ENCODE measurements at regions not wholly inside any gene's neighbourhood (a gene's known extent, or its start where the extent isn't known, plus 50 kb on each side); places are given as distances from the start of the nearest gene placed in this dataset.
"Not testable (repeated sequence)": the region's sequence is repeated elsewhere in the genome, so short reads cannot be mapped to it uniquely, and the experiment has no call there.

DNA sequence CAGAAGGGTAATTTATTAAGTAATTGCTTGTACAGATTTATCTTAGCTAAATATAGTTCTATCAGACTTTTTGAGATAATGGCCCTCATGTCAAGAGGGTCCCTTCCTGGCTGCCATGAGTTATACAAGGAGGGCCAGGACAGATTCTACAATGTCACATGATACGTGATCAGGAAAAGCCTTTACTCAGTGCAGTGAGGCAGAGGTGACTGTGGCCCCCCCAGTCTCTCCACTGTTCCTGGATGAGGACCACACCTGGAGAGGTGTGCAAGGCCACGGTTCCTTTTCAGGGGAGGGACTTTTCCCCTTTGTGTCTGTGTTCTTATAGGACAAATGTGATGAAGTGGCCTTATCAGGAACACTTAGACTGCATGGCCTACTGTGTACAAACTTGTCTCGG is 54.3 kb upstream of the LRCH1 start:
- no peak for DNase-seq

DNA sequence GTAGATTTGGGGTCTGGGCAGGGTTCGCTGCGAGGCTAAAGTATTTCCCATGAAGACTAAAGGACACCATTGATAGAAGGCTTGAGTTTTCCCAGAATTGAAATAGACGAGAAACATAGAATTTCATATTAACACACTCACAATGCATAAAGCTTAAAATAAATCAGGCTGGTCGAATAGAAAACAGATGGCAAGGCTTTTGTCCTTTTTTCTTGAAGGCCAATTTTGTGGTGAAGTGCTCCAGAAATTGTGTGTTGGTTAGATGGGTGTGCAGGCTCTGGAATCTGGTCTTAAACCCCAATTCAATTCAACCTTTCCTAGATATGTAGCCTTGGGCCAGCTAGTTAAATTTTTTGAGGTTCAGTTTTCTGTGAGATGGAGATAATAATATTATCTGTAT is 56.9 kb upstream of the LRCH1 start:
- no peak for DNase-seq

DNA sequence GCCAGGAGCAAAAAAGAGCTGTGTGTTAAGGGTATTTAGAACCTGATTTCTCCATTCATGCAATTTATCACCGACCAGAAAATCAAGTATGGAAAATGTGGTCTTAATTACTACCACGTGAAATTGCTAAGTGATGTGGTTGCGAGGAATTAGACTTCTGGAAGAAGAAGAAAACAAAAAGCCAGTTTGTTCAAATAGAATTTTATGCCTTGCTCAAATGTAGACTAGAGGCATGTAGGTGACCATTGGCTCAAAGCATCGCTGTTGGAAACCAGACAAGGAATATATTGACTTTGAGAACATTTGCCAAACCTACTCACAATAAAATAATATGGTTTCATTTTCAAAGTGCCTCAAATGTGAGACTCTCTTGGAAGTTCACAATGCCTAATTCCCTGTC is 57.3 kb upstream of the LRCH1 start:
- no peak for DNase-seq

DNA sequence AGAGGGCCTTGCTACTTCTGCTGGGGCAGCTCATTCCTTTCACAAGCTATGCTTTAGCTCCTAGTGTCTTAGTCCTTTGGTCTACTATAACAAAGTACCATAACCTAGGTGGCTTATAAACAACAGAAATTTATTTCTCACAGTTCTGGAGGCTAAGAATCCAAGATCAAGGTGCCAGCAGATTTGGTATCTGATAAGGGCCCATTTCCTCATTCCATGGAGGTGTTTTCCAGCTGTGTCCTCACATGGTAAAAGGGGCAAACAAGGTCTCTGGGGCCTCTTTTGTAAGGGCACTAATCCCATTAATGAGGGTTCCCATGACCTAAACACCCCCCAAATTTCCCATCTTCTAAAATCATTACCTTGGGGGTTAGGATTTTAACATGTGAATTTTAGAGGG is 57.9 kb upstream of the LRCH1 start:
- DNase-seq = no peak

DNA sequence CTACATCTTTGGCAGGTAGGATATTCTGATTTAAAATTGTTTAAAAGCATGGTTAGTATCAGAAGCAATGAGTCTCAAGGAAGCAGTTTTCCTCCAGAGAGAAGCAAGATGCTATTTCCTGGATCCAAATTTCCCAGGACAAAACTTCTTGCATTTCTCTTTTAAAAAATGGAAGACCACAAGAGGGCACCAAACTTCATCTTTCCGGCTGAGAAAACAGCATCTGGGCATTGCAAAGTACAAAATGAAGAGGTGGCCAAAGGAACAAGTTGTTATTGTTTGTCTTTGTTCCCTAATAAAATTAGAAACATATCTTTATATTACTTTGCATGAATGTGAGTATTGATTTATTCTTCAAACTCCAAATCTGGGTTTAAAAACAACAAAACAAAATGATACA is 60.0 kb upstream of the LRCH1 start:
- no peak for DNase-seq

DNA sequence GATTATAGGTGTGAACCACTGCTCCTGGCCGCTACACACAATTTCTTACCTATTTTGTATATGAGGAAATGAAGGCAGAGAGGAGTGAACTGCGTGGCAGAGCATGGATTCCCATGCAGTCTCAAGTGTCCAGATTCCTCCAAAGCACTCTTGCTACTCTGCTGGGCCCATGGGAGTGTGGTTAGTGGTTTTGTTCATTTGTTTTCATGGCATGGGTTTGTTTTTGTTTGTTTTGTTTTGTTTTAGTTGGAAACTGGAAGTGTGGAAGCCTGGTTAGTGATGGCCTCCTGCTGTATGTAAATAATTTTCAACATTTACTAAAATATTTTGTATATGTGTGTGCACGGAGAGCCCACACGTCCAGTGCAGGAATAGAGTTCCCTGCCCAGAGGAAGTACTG is 61.3 kb upstream of the LRCH1 start:
- DNase-seq = no peak

DNA sequence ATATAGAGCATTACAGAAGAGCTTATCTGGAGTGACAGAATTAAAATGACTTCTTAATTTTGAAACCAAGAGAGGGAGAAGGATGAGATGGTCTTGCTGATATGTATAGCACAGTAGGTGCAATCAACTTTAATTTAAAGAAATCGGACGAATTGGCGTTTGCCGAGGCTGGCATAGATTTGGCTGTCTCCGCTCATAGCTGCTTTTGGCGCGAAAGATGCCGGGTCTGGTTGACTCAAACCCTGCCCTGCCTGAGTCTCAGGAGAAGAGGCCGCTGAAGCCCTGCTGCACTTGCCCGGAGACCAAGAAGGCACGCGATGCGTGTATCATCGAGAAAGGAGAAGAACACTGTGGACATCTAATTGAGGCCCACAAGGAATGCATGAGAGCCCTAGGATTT is 62.3 kb upstream of the LRCH1 start:
- not testable (repeated sequence) for DNase-seq

DNA sequence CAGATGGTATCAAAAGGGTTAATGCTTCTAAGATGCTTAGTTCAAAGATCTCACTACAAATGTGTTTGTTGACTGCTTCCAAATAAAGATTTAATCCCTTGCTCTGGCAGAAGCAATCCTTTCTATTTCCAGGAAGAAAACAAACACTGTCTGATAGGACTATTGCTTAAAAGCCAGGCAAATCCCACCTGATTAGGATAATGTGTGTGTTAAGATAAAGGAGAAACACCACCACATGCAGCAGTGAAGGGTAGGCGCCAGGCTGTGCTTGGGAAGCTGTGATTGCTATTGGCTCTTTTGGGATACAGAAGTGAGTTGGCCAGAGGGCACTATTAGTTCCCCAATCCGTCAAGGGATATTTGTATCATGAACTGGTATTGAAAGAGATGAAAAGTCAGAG is 62.8 kb upstream of the LRCH1 start:
- DNase-seq = no peak

DNA sequence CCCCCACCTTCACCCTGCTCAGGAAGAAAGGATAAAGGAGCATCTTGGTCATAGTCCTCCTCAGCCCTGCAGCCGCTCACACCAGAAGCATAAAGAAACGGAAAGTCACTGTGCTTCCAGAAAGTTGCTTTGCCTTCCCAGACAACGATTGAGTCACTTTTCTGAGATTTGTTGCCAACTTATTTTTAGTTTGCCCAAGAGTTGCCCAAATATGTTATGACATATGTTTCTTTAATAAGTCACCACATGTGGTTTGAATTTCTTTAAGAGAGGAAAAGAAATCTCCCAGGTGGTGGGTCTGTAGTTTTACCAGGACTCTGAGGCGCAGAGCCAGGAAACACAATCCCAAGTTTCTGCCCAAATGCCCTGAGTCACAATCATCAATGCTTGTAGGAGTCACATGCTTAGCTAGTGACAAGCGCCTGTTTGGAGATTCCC is 63.4 kb upstream of the LRCH1 start:
- no peak for DNase-seq

DNA sequence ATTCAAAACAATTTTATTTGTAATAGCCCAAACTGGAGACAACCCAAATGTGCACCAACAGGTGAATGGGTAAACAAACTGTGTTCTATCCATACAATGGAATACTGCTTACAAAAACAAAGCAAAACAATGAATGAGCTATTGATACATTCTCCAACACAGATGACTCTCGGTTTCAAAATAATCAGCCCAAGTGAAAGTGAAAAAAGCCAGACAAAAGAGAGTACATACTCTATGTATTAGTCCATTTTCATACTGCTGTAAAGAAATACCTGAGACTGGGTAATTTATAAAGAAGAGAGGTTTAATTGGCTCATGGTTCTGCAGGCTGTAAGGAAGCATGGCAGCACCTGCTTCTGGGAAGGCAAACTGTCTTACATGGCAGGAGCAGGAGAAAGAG is 65.2 kb upstream of the LRCH1 start:
- no peak for DNase-seq

DNA sequence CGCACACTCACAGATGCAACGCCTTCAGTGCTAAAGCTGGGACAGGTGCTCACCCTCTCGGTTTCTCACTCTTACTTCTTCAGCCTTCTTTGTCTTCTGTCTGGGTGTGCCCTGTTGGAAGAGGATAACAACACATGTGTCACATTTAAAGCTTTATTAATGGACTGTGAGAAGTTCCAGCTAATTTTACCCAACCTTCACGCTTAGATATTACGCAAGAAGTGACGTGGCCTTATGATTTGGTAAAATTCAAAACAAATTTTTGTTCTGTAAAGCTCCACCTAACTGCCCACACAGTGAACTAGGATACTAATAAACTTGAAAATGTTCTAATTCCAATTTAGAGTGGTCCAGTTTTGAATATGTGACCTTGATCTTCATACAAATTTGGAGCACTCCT is 66.7 kb upstream of the LRCH1 start:
- no peak for DNase-seq

DNA sequence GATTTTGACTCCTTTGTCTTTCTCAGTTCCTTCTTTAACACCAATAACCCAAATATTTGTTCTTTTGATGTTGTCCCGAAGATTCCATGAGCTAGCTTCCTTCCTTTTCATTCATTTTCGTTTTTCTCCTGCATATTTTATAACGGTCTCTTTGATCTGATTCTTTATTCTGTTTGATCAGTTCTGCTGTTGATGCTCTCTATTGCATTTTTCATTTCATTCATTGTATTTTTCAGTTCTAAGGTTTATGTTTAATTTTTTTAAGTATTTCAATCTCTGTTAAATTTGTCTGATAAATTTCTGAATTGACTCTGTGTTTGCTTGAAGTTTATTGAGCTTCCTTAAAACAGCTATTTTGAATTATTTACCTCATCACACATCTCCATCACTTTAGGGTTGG is 68.4 kb upstream of the LRCH1 start:
- no peak for DNase-seq

DNA sequence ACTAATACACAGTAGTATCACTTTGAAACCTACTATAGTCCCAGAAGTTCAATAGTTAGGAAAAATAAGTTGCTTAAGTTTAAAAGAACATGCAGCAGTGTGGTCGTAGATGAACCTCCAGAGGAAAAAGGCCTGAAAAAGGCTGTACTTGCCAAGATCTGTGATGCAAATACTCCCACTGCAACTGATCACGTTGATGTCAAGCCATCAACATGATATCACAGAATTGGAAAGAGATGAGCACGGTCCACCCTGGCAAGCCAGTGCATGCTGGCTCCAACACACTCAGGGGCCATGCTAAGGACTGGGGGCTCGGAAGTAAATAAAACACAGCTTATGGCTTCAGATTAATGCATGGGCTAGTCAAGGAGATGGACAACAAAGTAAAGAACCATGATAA is 71.8 kb upstream of the LRCH1 start:
- DNase-seq = no peak

DNA sequence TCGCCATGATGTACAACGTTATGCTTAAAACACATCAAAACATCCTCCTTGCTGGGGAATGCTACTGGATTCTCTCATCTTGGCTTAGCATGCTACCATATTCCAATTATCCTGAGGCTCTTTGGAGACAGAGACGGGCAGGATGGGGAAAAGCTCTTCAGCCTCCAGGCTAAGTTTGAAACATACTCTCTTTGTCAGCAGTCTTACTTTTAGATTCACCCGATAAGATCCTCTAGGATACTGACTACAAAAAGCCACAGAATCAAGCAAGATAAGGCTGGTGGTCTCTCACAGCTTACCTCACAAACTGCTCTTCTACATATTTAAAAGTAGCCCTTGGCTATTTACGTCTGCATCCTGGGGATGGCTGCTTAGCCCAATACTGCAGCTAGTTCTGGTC is 72.8 kb upstream of the LRCH1 start:
- no peak for DNase-seq

DNA sequence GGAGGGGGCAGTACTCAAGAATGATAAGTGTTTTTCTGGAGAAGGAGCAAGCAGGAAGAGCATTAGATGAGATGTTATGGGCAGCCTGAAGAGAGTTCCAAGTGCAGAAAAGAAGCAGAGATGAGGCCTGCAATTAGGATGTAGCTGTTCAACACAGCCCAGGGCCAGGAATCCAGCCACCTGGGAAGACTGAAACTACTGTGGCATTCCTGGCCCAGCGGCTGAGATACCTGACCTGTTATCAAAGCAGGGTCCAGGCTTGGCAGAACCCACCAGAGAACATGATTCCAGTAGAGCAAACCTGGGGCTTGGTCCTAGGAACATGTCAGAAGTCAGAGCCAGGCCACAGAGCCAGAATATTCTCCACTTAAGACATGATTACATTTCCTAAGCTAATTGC is 73.3 kb upstream of the LRCH1 start:
- DNase-seq = no peak

DNA sequence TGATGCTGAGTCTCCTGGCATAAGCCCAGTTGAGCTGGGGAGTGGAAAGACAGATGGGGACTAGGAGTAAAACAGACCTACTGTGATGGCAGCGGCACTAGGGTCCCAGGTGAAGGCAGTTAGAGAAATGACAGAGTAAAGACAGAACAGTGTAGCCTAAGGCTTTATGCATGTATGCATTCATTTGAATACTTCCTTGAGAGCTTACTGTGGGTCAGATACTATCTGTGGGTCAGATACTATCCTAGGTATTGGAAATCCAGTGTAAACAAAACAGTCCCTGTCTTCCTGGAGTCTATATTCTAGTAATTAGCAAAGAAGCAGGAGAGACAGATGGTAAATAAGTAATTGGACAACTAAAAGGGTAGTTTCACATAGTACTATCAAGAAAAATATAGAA is 73.7 kb upstream of the LRCH1 start:
- DNase-seq = no peak

DNA sequence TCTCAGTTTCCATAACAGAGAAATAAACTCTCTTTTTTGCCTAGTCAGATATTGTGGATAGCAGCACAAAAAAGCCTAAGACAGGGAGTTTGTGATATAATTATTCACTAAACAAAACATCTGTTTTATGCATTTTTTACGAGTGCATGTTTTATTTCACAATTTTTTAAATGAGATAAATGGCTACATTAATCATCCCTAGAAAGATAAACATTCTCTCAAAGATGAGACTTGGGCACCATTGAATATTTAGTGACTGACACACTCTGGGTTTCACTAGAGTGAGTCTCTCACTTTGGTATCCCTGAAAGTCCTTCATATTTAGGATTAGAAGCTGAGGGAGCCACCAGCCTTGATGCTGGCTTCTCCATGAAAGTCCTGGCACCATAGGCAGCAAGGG is 74.3 kb upstream of the LRCH1 start:
- DNase-seq = no peak

DNA sequence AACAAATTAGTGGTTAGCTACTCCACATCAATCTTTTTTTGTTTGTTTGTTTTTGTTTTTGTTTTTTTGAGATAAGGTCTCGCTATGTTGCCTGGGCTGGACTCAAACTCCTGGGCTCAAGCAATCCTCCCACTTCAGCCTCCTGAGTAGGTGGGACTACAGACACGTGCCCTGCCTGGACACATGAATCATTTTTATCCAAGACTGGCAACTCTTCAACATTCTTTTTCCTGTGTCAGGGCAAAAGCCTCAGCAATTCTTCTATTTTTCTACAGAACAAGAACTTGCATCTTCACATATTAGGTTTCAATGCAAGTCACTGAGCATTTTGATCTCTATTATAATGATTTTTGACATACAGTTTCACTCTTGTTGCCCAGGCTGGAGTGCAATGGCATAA is 76.8 kb upstream of the LRCH1 start:
- no peak for DNase-seq

DNA sequence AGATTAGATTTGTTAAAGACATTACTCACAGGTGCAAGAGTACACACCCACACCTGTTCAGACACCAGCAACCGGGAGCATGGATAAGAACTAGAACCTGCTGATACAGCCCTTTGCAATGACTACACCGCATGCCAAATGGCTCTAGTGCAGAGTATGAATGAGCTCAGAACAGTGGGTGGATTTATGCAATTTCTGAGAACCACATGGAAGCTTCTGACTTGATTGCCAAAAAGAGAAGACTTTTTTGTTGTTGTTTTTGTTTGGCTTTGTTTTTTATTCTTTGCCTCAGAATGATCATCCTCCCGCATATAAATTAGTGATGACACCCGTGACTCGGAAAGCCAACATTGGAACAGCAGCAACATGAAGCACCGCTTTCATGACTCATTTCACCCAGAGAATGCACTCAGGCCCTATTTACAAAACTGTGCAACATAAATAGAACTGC is 77.4 kb upstream of the LRCH1 start:
- no peak for DNase-seq

DNA sequence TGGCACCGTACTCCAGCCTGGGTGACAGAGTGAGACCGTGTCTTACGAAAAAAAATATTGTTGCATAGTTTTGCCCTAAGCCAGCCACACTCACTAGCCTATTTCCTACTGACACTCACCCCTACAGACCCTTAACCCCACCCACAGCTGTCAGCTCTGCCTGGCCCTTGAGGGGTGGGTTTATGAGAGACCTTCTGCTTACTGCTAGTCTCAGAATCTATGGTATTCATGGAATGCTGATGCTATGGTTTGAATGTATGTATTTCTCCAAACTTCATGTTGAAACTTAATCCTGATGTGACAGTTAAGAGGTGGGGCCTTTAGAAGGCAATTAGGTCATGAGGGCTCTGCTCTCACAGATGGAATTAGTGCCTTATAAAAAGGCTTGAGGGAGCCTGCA is 79.2 kb upstream of the LRCH1 start:
- no peak for DNase-seq

DNA sequence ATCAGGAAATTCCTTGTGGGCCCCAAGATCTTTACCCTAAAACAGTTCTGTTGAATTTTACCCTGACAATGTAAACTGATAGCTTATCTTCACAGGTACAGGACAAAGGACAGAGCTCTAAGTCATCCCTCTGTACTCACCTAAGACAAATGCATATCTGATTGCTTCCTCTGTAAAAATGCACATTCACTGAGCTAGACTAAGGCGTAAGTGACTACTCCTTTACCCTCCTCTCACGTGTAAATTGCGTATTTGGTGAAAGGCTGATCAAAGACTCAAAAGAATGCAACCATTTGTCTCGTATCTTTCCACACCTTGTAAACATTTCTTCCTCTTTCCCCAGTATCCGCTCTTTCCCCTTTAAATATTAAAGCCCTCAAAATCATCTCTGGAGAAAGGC is 80.6 kb upstream of the LRCH1 start:
- no peak for DNase-seq

DNA sequence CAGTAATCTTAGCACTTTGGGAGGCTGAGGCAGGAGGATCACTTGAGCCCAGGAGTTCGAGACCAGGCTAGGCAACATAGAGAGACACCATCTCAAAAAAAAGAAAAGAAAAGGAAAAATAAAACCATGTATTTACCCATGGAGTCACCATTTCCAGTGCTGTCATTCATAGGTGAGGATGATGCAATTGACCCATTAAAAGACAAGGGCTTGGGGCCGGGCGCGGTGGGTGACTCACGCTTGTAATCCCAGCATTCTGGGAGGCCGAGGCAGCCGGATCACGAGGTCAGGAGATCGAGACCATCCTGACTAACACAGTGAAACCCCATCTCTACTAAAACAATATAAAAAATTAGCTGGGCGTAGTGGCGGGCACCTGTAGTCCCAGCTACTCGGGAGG is 82.6 kb upstream of the RUBCNL start:
- not testable (repeated sequence) for DNase-seq

DNA sequence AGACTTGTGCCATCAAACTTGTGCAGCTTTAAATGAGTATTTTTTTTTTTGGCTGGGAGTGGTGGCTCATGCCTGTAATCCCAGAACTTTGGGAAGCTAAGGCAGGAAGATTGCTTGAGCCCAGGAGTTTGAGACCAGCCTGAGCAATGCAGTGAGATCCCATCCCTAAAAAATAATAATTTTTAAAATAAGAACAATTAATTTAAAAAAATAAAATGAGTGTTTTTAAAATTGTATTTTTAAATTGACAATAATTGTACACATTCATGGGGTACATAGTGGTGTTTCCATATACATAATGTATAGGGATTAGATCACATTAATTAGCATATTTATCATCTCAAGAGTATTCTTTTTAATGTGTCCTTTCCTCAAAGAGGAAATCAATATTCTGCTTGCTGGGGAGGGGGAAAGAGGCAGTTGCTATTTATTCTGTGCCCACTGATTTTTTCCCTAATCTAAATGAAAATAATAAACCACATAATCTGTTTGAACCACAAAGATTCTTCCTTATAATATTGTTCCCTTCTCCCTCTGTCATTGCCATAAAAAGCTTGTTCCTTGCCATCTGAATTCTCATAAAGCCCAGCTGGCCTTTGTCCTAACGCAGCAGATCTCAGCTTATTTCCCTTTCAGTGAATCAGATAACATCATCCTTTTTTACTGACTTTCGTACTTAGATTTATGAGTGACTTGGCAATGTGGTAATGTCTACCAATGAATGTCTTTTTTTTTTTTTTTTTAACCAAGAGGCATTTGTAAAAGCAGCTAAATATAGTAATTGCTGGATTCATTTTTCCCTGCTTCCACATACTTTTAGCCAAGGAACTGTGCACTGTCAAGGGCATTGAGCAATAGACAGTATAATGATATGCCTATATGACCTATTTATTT is 81.8 kb upstream of the RUBCNL start:
- no peak for DNase-seq

DNA sequence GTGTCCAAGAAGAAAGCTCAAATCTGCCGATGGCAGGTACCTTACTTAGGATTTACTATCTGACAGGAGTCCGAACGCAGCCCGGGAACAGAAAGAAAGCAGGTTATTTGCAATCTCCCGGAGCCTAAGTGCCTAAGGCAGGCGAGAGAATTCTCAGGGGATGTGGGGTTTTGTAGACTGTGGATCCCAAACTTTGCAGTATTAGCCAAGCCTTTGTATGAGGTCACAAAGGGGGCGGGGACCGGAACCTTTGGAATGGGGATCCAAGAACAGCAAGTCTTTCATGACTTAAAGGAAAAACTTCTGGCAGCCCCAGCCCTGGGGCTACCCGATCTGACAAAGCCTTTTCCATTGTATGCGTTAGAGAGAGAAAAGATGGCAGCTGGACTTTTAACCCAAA is 80.6 kb upstream of the RUBCNL start:
- not testable (repeated sequence) for DNase-seq

DNA sequence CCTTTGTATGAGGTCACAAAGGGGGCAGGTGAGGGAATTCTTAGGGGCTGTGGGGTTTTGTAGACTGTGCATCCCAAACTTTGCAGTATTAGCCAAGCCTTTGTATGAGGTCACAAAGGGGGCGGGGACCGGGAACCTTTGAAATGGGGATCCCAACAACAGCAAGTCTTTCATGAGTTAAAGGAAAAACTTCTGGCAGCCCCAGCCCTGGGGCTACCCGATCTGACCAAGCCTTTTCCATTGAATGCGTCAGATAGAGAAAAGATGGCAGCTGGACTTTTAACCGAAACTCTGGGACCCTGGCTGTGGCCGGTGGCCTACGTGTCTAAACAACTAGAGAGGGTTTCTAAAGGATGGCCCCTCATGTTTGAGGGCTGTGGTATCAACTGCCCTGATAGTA is 79.0 kb upstream of the RUBCNL start:
- DNase-seq = not testable (repeated sequence)

All from stimulated activated CD4-positive, alpha-beta T cell treated with anti-CD3 and anti-CD28 coated beads, Interleukin-15, amount 100 ng/mL, for 24 hours (primary cell).